ENCODE measurements at regions not wholly inside any gene's neighbourhood (a gene's known extent, or its start where the extent isn't known, plus 50 kb on each side); places are given as distances from the start of the nearest gene placed in this dataset.

DNA sequence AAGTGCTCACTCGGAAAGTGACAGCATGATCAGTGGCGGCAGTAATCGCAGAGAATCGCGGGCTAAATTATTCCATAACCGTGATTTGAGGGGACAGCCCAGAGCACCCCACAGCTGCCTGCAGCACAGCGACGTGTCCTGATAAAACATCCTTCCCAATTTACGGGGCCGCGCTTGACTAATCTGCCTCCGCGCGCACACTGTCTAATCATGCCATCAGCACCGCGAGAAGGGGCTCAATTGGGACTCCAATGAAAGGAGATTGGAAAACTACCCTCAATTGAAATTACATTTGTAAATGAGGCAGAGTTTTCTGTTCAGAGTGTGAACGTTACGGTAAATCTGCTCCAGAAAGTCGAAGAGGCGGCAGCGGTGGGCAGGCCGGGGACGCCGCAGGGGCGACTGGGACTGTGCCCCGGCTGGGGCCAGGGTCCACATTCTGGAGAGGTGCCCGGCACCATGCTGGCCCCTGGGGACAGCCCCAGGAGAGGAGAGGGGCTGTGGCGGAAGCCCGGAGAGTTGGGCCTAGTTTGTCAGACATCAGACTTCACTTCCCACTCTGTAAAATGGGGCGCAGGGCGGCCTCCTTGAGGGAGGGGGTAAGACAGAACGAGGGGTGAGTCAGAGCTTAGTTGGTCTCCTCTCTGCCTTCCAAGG lies 107.7 kb downstream of the FAM53A start:
- TF ChIP-seq, protein P1, sequence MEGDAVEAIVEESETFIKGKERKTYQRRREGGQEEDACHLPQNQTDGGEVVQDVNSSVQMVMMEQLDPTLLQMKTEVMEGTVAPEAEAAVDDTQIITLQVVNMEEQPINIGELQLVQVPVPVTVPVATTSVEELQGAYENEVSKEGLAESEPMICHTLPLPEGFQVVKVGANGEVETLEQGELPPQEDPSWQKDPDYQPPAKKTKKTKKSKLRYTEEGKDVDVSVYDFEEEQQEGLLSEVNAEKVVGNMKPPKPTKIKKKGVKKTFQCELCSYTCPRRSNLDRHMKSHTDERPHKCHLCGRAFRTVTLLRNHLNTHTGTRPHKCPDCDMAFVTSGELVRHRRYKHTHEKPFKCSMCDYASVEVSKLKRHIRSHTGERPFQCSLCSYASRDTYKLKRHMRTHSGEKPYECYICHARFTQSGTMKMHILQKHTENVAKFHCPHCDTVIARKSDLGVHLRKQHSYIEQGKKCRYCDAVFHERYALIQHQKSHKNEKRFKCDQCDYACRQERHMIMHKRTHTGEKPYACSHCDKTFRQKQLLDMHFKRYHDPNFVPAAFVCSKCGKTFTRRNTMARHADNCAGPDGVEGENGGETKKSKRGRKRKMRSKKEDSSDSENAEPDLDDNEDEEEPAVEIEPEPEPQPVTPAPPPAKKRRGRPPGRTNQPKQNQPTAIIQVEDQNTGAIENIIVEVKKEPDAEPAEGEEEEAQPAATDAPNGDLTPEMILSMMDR (conservative IDR thresholded peaks at IDR 0.05; ENCODE audit: low read length) = no peak
- no peak for TF ChIP-seq EZH2phosphoT487 (IDR thresholded peaks at IDR 0.05; ENCODE audit: borderline replicate concordance, low read depth, low read length)

Measured in OCI-LY7 (cell line).